GM23248 (cell line): ENCODE measurements at regions not wholly inside any gene's neighbourhood (a gene's known extent, or its start where the extent isn't known, plus 50 kb on each side); places are given as distances from the start of the nearest gene placed in this dataset.

Source experiments
- EZH2 ChIP-seq: fragments of 200-600 bp; sonication (generic); IDR thresholded peaks from 2 replicates; pipeline ENCODE4 v1.6.1; 2018; ENCODE audit warnings: antibody characterized with exemption, mild to moderate bottlenecking; ENCODE audit not compliant: insufficient read depth, poor library complexity, severe bottlenecking
- EZH2phosphoT487 ChIP-seq: fragments of 200-600 bp; sonication (generic); IDR thresholded peaks from 2 replicates; pipeline ENCODE4 v1.6.1; 2018; ENCODE audit warnings: antibody characterized with exemption, moderate library complexity, mild to moderate bottlenecking, low read depth; ENCODE audit not compliant: insufficient read depth

- TF ChIP-seq EZH2phosphoT487 (no peak), EZH2 (no peak)
Measured at GRCh38 chr7:33706771-33707200, 198.6 kb upstream of the BMPER start.
